NCI-H69 (cell line): ENCODE measurements at regions not wholly inside any gene's neighbourhood (a gene's known extent, or its start where the extent isn't known, plus 50 kb on each side); places are given as distances from the start of the nearest gene placed in this dataset.
A peak's percentile ranks its signal among the peaks of the same experiment; 100 is the strongest.

Experiments used
- DNase-seq: peaks from one replicate; lab custom pipeline; 2025; lab: John Stamatoyannopoulos, UW

GRCh38 chr11:120013325-120014250 lies 124.3 kb downstream of the TRIM29 start:
- peak; percentile 91 for DNase-seq

- DNase-seq: no peak
Measured at GRCh38 chr11:120012245-120012644, 125.7 kb downstream of the TRIM29 start.

GRCh38 chr11:120011836-120012235 lies 126.1 kb downstream of the TRIM29 start:
- DNase-seq: peak; percentile 62

- no peak for DNase-seq
Measured at GRCh38 chr11:120010775-120011174, 127.1 kb downstream of the TRIM29 start.

GRCh38 chr11:120009938-120010337 lies 128.0 kb downstream of the TRIM29 start:
- DNase-seq: peak; percentile 46

GRCh38 chr11:120007144-120007543 lies 130.8 kb downstream of the TRIM29 start:
- no peak for DNase-seq

GRCh38 chr11:120004723-120005122 lies 133.2 kb downstream of the TRIM29 start:
- no peak for DNase-seq

GRCh38 chr11:120001178-120002090 lies 136.5 kb downstream of the TRIM29 start:
- DNase-seq: peak; percentile 94

- peak; percentile 31 for DNase-seq
Measured at GRCh38 chr11:119999220-119999619, 138.7 kb downstream of the TRIM29 start.

GRCh38 chr11:119996556-119996955 lies 141.4 kb downstream of the TRIM29 start:
- DNase-seq: no peak

- no peak for DNase-seq
Measured at GRCh38 chr11:119995730-119996491, 142.0 kb downstream of the TRIM29 start.

- peak; percentile 67 for DNase-seq
Measured at GRCh38 chr11:119993722-119994121, 144.2 kb downstream of the TRIM29 start.

GRCh38 chr11:119992171-119993051 lies 145.5 kb downstream of the TRIM29 start:
- DNase-seq: peak; percentile 73

GRCh38 chr11:119991669-119992068 lies 146.2 kb downstream of the TRIM29 start:
- DNase-seq: peak; percentile 93

- DNase-seq: peak; percentile 48
Measured at GRCh38 chr11:119991022-119991404, 146.9 kb downstream of the TRIM29 start.

GRCh38 chr11:119990309-119991021 lies 147.4 kb downstream of the TRIM29 start:
- DNase-seq: peak; percentile 35

GRCh38 chr11:119989159-119989821 lies 148.6 kb downstream of the TRIM29 start:
- DNase-seq: no peak

GRCh38 chr11:119985551-119985950 lies 152.4 kb downstream of the TRIM29 start:
- no peak for DNase-seq

GRCh38 chr11:119983816-119984215 lies 154.1 kb downstream of the TRIM29 start:
- no peak for DNase-seq
